Body of pancreas (tissue), 4 donors: ENCODE measurements at regions not wholly inside any gene's neighbourhood (a gene's known extent, or its start where the extent isn't known, plus 50 kb on each side); places are given as distances from the start of the nearest gene placed in this dataset.

Source experiments
- ATAC-seq: fragments of 150-250 bp; one replicate; pipeline ENCODE4 v1.9.1; 2016
- DNase-seq, 4 donors: peaks; one replicate each; pipeline ENCODE4 v3.0.0-alpha.2; 2019
- H3K27ac ChIP-seq, 4 donors: fragments of 200-600 bp; sonication (generic); 1 replicate in 3 of 4; 2 replicates in 1 of 4; pipeline versions ENCODE4 v1.5.1 to v1.6.1; 2016 to 2019; ENCODE audit warnings: mild to moderate bottlenecking in 1 of 4, mixed read lengths in 1 of 4, moderate library complexity in 1 of 4
- H3K27me3 ChIP-seq, 2 donors: fragments of 200-600 bp; sonication (generic); one replicate each; pipeline ENCODE4 v1.6.0; 2016; ENCODE audit warnings: mild to moderate bottlenecking in 1 of 2
- H3K36me3 ChIP-seq, 2 donors: fragments of 200-600 bp; sonication (generic); replicated peaks in 1 of 2; 2 replicates each; pipeline ENCODE4 v1.5.1; 2016; ENCODE audit warnings: low read depth in 2 of 2; ENCODE audit not compliant: insufficient read depth in 1 of 2
- H3K4me1 ChIP-seq: fragments of 200-600 bp; sonication (generic); one replicate; pipeline ENCODE4 v1.6.0; 2016
- H3K4me3 ChIP-seq, 2 donors: fragments of 200-600 bp; sonication (generic); 1 replicate in 1 of 2; 2 replicates in 1 of 2; pipeline ENCODE4 v1.5.1; 2016 to 2019
- H3K9me3 ChIP-seq, 3 donors: fragments of 200-600 bp; sonication (generic); 1 replicate in 2 of 3; 2 replicates in 1 of 3; pipeline ENCODE4 v1.5.1; 2016
- CTCF ChIP-seq, 7 experiments: fragments of 450-650 bp in 4 of 7; fragments of 200-600 bp in 3 of 7; sonication (generic) in 3 of 7; IDR thresholded peaks; one replicate each; pipeline ENCODE4 v1.5.1; 2016 to 2019; ENCODE audit warnings: antibody characterized with exemption in 7 of 7
- POLR2A ChIP-seq, 3 donors: fragments of 450-650 bp; IDR thresholded peaks; one replicate each; pipeline ENCODE4 v1.6.1; 2016; ENCODE audit warnings: antibody characterized with exemption in 3 of 3, mild to moderate bottlenecking in 2 of 3
- WGBS, 2 donors: methylation state at CpG; one replicate each; pipeline ENCODE4 v1.1.5; 2017; 5-methylcytosine and 5-hydroxymethylcytosine counted together
- intact Hi-C: fragments of 100-400 bp; cut with DNase I; formaldehyde crosslinking; loops from one replicate; pipeline ENCODE4 v1.15.1; 2023

- no peak overlapping the region for H3K4me3 ChIP-seq
- no peaks in the 10 kb centered on the region for H3K27me3 ChIP-seq
- no peak for TF ChIP-seq POLR2A (IDR thresholded peaks at IDR 0.05)
- no peak for TF ChIP-seq CTCF (IDR thresholded peaks at IDR 0.05)
- WGBS, 2 donors, result 63 to 66% methylated on average over 10 of the region's 10 CpGs
- H3K4me1 ChIP-seq, result no peaks in the 10 kb centered on the region
- no peak overlapping the region for H3K27ac ChIP-seq
- H3K36me3 ChIP-seq, result no peaks in the 10 kb centered on the region
- ATAC-seq (no peak), DNase-seq (no peak)
- intact Hi-C loops, result no loop called here
- H3K9me3 ChIP-seq, result no peaks in the 10 kb centered on the region
Measured at GRCh38 chr20:60244373-60245146, 286.3 kb downstream of the CDH26 start.

- no peaks in the 10 kb centered on the region for H3K4me1 ChIP-seq
- DNase-seq (no peak), ATAC-seq (no peak)
- WGBS, 2 donors, result 84 to 89% methylated on average over 5 of the region's 5 CpGs
- no peak for TF ChIP-seq CTCF (IDR thresholded peaks at IDR 0.05)
- TF ChIP-seq POLR2A (IDR thresholded peaks at IDR 0.05), result no peak
- H3K4me3 ChIP-seq, result no peak overlapping the region
- no peaks in the 10 kb centered on the region for H3K27me3 ChIP-seq
- H3K36me3 ChIP-seq, result no peaks in the 10 kb centered on the region
- no peaks in the 10 kb centered on the region for H3K9me3 ChIP-seq
- intact Hi-C loops, result no loop called here
- no peak overlapping the region for H3K27ac ChIP-seq
Measured at GRCh38 chr20:60246751-60247150, 288.5 kb downstream of the CDH26 start.

GRCh38 chr20:60249436-60249835, 291.2 kb downstream of the CDH26 start:
- H3K9me3 ChIP-seq, result no peaks in the 10 kb centered on the region
- TF ChIP-seq CTCF (IDR thresholded peaks at IDR 0.05), result no peak
- TF ChIP-seq POLR2A (IDR thresholded peaks at IDR 0.05), result no peak
- no peaks in the 10 kb centered on the region for H3K36me3 ChIP-seq
- no peak for DNase-seq
- H3K27me3 ChIP-seq, result no peaks in the 10 kb centered on the region
- 64 to 67% methylated on average over 8 of the region's 8 CpGs for WGBS, 2 donors
- intact Hi-C loops, result no loop called here
- no peak overlapping the region for H3K27ac ChIP-seq
- H3K4me3 ChIP-seq, result no peak overlapping the region
- ATAC-seq, result no peak
- H3K4me1 ChIP-seq, result no peaks in the 10 kb centered on the region

- ATAC-seq (no peak), DNase-seq (no peak)
- no peaks in the 10 kb centered on the region for H3K36me3 ChIP-seq
- 74 to 90% methylated on average over 5 of the region's 5 CpGs for WGBS, 2 donors
- peaks cover 4% of the 10 kb centered on the region for H3K4me1 ChIP-seq
- H3K27me3 ChIP-seq, result no peaks in the 10 kb centered on the region
- TF ChIP-seq CTCF (IDR thresholded peaks at IDR 0.05), result no peak
- no peak for TF ChIP-seq POLR2A (IDR thresholded peaks at IDR 0.05)
- intact Hi-C loops, result no loop called here
- no peak overlapping the region for H3K27ac ChIP-seq
- no peak overlapping the region for H3K4me3 ChIP-seq
- no peaks in the 10 kb centered on the region for H3K9me3 ChIP-seq
Measured at GRCh38 chr20:60250251-60250650, 292.0 kb downstream of the CDH26 start.

- Histone ChIP-seq H3K27me3 (no peaks in the 10 kb centered on the region), H3K9me3 (no peaks in the 10 kb centered on the region), H3K4me3 (no peak overlapping the region), H3K27ac (no peak overlapping the region), H3K36me3 (no peaks in the 10 kb centered on the region), H3K4me1 (peaks cover 27% of the 10 kb centered on the region)
- TF ChIP-seq POLR2A (IDR thresholded peaks at IDR 0.05) (no peak), CTCF (IDR thresholded peaks at IDR 0.05) (no peak)
- ATAC-seq (no peak), DNase-seq (no peak)
- 50 to 58% methylated on average over 2 of the region's 2 CpGs for WGBS, 2 donors
- intact Hi-C loops, result no loop called here
Measured at GRCh38 chr20:60252866-60253265, 294.6 kb downstream of the CDH26 start.
